Caco-2 (cell line): ENCODE measurements at regions not wholly inside any gene's neighbourhood (a gene's known extent, or its start where the extent isn't known, plus 50 kb on each side); places are given as distances from the start of the nearest gene placed in this dataset.

Experiments
- BruUV-seq: library from RNA; stranded (reverse); fragments of 400-500 nt; replicated peaks from 2 replicates; lab custom pipeline; 2021; lab: Mats Ljungman, UMichigan
- CTCF ChIA-PET: fragments of 300-600 bp; sonication (Branson Sonifier 250); formaldehyde crosslinking; loops from one replicate; lab custom pipeline; 2022; ENCODE audit warnings: antibody characterized with exemption; lab: Charles Lee
- POLR2A ChIA-PET: fragments of 300-600 bp; sonication (Branson Sonifier 250); formaldehyde crosslinking; loops from one replicate; lab custom pipeline; 2022; ENCODE audit warnings: antibody characterized with exemption; lab: Charles Lee
- DNase-seq, 2 experiments: peaks; one replicate each; pipeline versions ENCODE4 v3.0.0 to v3.0.0-alpha.2; 2020 to 2022
- H3K27me3 ChIP-seq: replicated peaks from 2 replicates; pipeline ENCODE4 v1.6.0; 2011; ENCODE audit warnings: low read length; ENCODE audit not compliant: control insufficient read depth, insufficient read depth
- H3K36me3 ChIP-seq: 2 replicates; pipeline ENCODE4 v1.5.1; 2011; ENCODE audit warnings: low read length; ENCODE audit not compliant: control insufficient read depth, insufficient read depth
- H3K4me1 ChIP-seq: fragments of 250-450 bp; sonication (Bioruptor Pico); 2 replicates; pipeline ENCODE4 v1.5.1; 2020; ENCODE audit warnings: mild to moderate bottlenecking
- H3K4me3 ChIP-seq: 2 replicates; pipeline ENCODE4 v1.5.1; 2011; ENCODE audit warnings: low read depth, mild to moderate bottlenecking, control low read depth, low read length
- H3K9me3 ChIP-seq: fragments of 250-450 bp; sonication (Bioruptor Pico); 2 replicates; pipeline ENCODE4 v1.5.1; 2020; ENCODE audit warnings: mild to moderate bottlenecking, moderate library complexity
- H3K27ac Mint-ChIP-seq: one replicate; pipeline ENCODE4 v1.8.0; 2022; ENCODE audit warnings: mixed read lengths; ENCODE audit not compliant: unreplicated experiment
- H3K27me3 Mint-ChIP-seq: one replicate; pipeline ENCODE4 v1.8.0; 2022; ENCODE audit warnings: mixed read lengths; ENCODE audit not compliant: insufficient read depth, unreplicated experiment
- H3K36me3 Mint-ChIP-seq: one replicate; pipeline ENCODE4 v1.8.0; 2022; ENCODE audit warnings: mild to moderate bottlenecking, mixed read lengths; ENCODE audit not compliant: insufficient read depth, unreplicated experiment
- H3K4me1 Mint-ChIP-seq: one replicate; pipeline ENCODE4 v1.8.0; 2022; ENCODE audit warnings: low read depth, mixed read lengths; ENCODE audit not compliant: unreplicated experiment
- H3K4me3 Mint-ChIP-seq: one replicate; pipeline ENCODE4 v1.8.0; 2022; ENCODE audit warnings: mild to moderate bottlenecking, moderate library complexity, mixed read lengths; ENCODE audit not compliant: unreplicated experiment
- H3K9me3 Mint-ChIP-seq: one replicate; pipeline ENCODE4 v1.8.0; 2022; ENCODE audit warnings: mixed read lengths; ENCODE audit not compliant: unreplicated experiment
- intact Hi-C: fragments of 100-400 bp; cut with micrococcal nuclease; formaldehyde crosslinking; loops from one replicate; pipeline ENCODE4 v1.10.0; 2022; ENCODE audit not compliant: unreplicated experiment
- TF ChIP-seq, protein P1 (sequence below), 2 experiments: fragments of 200-600 bp in 1 of 2; IDR thresholded peaks; 1 replicate in 1 of 2; 2 replicates in 1 of 2; pipeline versions ENCODE4 v1.5.1 to v1.8.0; 2011 to 2022; ENCODE audit warnings: antibody characterized with exemption in 1 of 2, control low read depth in 1 of 2, inconsistent platforms in 1 of 2, low read depth in 1 of 2, low read length in 1 of 2, mild to moderate bottlenecking in 1 of 2, moderate library complexity in 1 of 2; ENCODE audit not compliant: insufficient read depth in 1 of 2, severe bottlenecking in 1 of 2, unreplicated experiment in 1 of 2

DNA sequence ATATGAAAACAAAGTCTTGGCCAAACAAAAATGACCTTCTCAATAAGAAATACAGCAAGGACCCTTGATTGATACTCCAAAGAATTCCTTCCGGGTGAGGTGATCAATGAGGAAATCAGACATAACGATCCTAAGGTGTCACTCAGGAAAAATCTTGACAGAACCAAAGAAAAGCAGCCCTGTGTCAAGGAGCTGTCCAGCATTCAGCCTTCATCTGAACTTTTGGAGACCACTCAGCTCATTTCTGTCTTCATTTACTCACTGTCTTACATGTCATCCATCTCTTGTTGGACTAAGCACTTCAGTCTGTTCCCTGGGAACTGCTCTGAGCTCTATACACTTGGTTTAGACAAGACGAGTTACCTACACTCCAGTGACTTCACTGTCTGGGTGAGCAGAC lies 179.9 kb downstream of the GRIN2B start:
- TF ChIP-seq, protein P1, sequence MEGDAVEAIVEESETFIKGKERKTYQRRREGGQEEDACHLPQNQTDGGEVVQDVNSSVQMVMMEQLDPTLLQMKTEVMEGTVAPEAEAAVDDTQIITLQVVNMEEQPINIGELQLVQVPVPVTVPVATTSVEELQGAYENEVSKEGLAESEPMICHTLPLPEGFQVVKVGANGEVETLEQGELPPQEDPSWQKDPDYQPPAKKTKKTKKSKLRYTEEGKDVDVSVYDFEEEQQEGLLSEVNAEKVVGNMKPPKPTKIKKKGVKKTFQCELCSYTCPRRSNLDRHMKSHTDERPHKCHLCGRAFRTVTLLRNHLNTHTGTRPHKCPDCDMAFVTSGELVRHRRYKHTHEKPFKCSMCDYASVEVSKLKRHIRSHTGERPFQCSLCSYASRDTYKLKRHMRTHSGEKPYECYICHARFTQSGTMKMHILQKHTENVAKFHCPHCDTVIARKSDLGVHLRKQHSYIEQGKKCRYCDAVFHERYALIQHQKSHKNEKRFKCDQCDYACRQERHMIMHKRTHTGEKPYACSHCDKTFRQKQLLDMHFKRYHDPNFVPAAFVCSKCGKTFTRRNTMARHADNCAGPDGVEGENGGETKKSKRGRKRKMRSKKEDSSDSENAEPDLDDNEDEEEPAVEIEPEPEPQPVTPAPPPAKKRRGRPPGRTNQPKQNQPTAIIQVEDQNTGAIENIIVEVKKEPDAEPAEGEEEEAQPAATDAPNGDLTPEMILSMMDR (IDR thresholded peaks at IDR 0.05; ENCODE audit: insufficient read depth in 1 of 2, low read depth in 1 of 2, low read length in 1 of 2, severe bottlenecking in 1 of 2, unreplicated experiment in 1 of 2): no peak
- intact Hi-C loops: no loop called here
- ChIA-PET POLR2A (interaction anchor here (0.5 kb wide), 1 partner anchor 9 kb away, joined by 5 read pairs; no protein-coding TSS in a partner anchor), CTCF (no interaction called here)
- Mint-ChIP-seq H3K27me3 (no peaks in the 10 kb centered on the region), H3K4me1 (no peaks in the 10 kb centered on the region), H3K27ac (no peak overlapping the region), H3K4me3 (no peak overlapping the region), H3K36me3 (no peaks in the 10 kb centered on the region), H3K9me3 (no peaks in the 10 kb centered on the region)
- no peaks in the 10 kb centered on the region for H3K4me1 ChIP-seq
- H3K4me3 ChIP-seq: no peak overlapping the region
- no peak for DNase-seq
- no peaks in the 10 kb centered on the region for H3K27me3 ChIP-seq
- no peaks in the 10 kb centered on the region for H3K9me3 ChIP-seq
- H3K36me3 ChIP-seq: no peaks in the 10 kb centered on the region
- BruUV-seq: no TSS peak

DNA sequence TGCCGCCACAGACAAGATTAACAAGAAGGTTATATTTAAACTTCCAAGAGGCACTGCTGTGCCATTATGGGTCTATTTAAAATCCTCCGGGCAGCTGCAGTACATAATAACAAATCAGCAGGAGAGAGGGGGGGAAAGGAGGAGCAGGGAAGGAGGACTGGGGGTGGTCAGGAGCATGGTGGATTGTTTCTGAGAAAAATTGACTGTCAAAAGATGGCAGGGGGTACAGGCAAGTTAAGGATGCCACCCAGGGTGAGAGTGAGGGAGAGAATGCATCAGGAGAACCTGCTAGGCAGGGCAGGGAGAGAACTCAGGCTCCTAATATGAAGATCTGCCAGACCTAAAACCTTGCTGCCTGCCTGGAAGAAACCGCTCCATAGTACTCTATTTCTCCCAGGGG lies 181.8 kb downstream of the GRIN2B start:
- Mint-ChIP-seq H3K4me3 (no peak overlapping the region), H3K4me1 (no peaks in the 10 kb centered on the region), H3K9me3 (peaks cover 6% of the 10 kb centered on the region), H3K36me3 (no peaks in the 10 kb centered on the region), H3K27ac (no peak overlapping the region), H3K27me3 (no peaks in the 10 kb centered on the region)
- Histone ChIP-seq H3K4me1 (no peaks in the 10 kb centered on the region), H3K36me3 (no peaks in the 10 kb centered on the region), H3K4me3 (no peak overlapping the region), H3K9me3 (no peaks in the 10 kb centered on the region), H3K27me3 (no peaks in the 10 kb centered on the region)
- ChIA-PET CTCF (no interaction called here), POLR2A (no interaction called here)
- no TSS peak for BruUV-seq
- TF ChIP-seq, protein P1 (IDR thresholded peaks at IDR 0.05; ENCODE audit: insufficient read depth in 1 of 2, low read depth in 1 of 2, low read length in 1 of 2, severe bottlenecking in 1 of 2, unreplicated experiment in 1 of 2): no peak
- no peak for DNase-seq
- intact Hi-C loops: loop anchor here (2.0 kb wide), 1 partner anchor 49 kb away; no protein-coding TSS in a partner anchor

- no peaks in the 10 kb centered on the region for H3K27me3 Mint-ChIP-seq
- intact Hi-C loops: loop anchor here (2.0 kb wide), 1 partner anchor 47 kb away; no protein-coding TSS in a partner anchor
- DNase-seq: no peak
- no peak overlapping the region for H3K4me3 ChIP-seq
- no peaks in the 10 kb centered on the region for H3K36me3 Mint-ChIP-seq
- TF ChIP-seq, protein P1 (IDR thresholded peaks at IDR 0.05; ENCODE audit: insufficient read depth in 1 of 2, low read depth in 1 of 2, low read length in 1 of 2, severe bottlenecking in 1 of 2, unreplicated experiment in 1 of 2): no peak
- BruUV-seq: no TSS peak
- H3K27ac Mint-ChIP-seq: no peak overlapping the region
- no peaks in the 10 kb centered on the region for H3K9me3 ChIP-seq
- ChIA-PET CTCF (no interaction called here), POLR2A (no interaction called here)
- H3K4me1 Mint-ChIP-seq: no peaks in the 10 kb centered on the region
- no peak overlapping the region for H3K4me3 Mint-ChIP-seq
- no peaks in the 10 kb centered on the region for H3K27me3 ChIP-seq
- H3K36me3 ChIP-seq: no peaks in the 10 kb centered on the region
- no peaks in the 10 kb centered on the region for H3K4me1 ChIP-seq
- H3K9me3 Mint-ChIP-seq: peaks cover 6% of the 10 kb centered on the region
Observed at GRCh38 chr12:13798162-13798561, 183.2 kb downstream of the GRIN2B start.
